Activated T-cell treated with anti-CD3 and anti-CD28 coated beads, Interleukin-2, amount 50 U/mL, for 4 hours (primary cell): ENCODE measurements at regions not wholly inside any gene's neighbourhood (a gene's known extent, or its start where the extent isn't known, plus 50 kb on each side); places are given as distances from the start of the nearest gene placed in this dataset.
"Not testable (repeated sequence)": the region's sequence is repeated elsewhere in the genome, so short reads cannot be mapped to it uniquely, and the experiment has no call there.

Source experiments
- ATAC-seq, 2 donors: fragments of 200-7000 bp; cut with Tn5 transposase; one replicate each; pipeline ENCODE4 v1.10.0; 2021
- DNase-seq: peaks from one replicate; pipeline ENCODE4 v3.0.0-alpha.2; 2020
- H3K27me3 Mint-ChIP-seq: one replicate; pipeline ENCODE4 v1.8.0; 2021; ENCODE audit warnings: low read depth, mixed read lengths
- H3K36me3 Mint-ChIP-seq: one replicate; pipeline ENCODE4 v1.8.0; 2022; ENCODE audit warnings: mixed read lengths; ENCODE audit not compliant: insufficient read depth
- H3K4me1 Mint-ChIP-seq: one replicate; pipeline ENCODE4 v1.8.0; 2021; ENCODE audit warnings: low read depth, mixed read lengths
- H3K4me3 Mint-ChIP-seq: one replicate; pipeline ENCODE4 v1.8.0; 2021; ENCODE audit warnings: mild to moderate bottlenecking, moderate library complexity, mixed read lengths
- H3K9me3 Mint-ChIP-seq: one replicate; pipeline ENCODE4 v1.8.0; 2021; ENCODE audit warnings: mixed read lengths

- Mint-ChIP-seq H3K4me3 (no peak overlapping the region), H3K27me3 (peaks cover 3% of the 10 kb centered on the region), H3K9me3 (no peaks in the 10 kb centered on the region), H3K4me1 (no peaks in the 10 kb centered on the region), H3K36me3 (no peaks in the 10 kb centered on the region)
- DNase-seq (no peak), ATAC-seq (no peak)
Measured at GRCh38 chr6:140283197-140283596, 908.7 kb upstream of the CITED2 start.

- H3K27me3 Mint-ChIP-seq, result peaks cover 3% of the 10 kb centered on the region
- no peaks in the 10 kb centered on the region for H3K4me1 Mint-ChIP-seq
Measured at GRCh38 chr6:140281767-140282166, 907.3 kb upstream of the CITED2 start.

GRCh38 chr6:140281236-140281635, 906.8 kb upstream of the CITED2 start:
- H3K36me3 Mint-ChIP-seq, result no peaks in the 10 kb centered on the region
- H3K9me3 Mint-ChIP-seq, result no peaks in the 10 kb centered on the region
- no peak overlapping the region for H3K4me3 Mint-ChIP-seq
- no peaks in the 10 kb centered on the region for H3K4me1 Mint-ChIP-seq
- peaks cover 3% of the 10 kb centered on the region for H3K27me3 Mint-ChIP-seq
- no peak for DNase-seq
- no peak for ATAC-seq

More at GRCh38 chr6:140281767-140282166, 907.3 kb upstream of the CITED2 start:
- no peaks in the 10 kb centered on the region for H3K36me3 Mint-ChIP-seq
- no peak overlapping the region for H3K4me3 Mint-ChIP-seq
- H3K9me3 Mint-ChIP-seq, result no peaks in the 10 kb centered on the region
- no peak for ATAC-seq
- DNase-seq, result no peak

GRCh38 chr6:140276719-140277118, 902.3 kb upstream of the CITED2 start:
- peaks cover 2% of the 10 kb centered on the region for H3K27me3 Mint-ChIP-seq
- no peak overlapping the region for H3K4me3 Mint-ChIP-seq
- ATAC-seq (no peak), DNase-seq (no peak)
- no peaks in the 10 kb centered on the region for H3K9me3 Mint-ChIP-seq
- no peaks in the 10 kb centered on the region for H3K4me1 Mint-ChIP-seq
- H3K36me3 Mint-ChIP-seq, result no peaks in the 10 kb centered on the region

GRCh38 chr6:140276133-140276532, 901.7 kb upstream of the CITED2 start:
- ATAC-seq (no peak), DNase-seq (no peak)
- H3K4me3 Mint-ChIP-seq, result no peak overlapping the region
- H3K27me3 Mint-ChIP-seq, result no peaks in the 10 kb centered on the region
- no peaks in the 10 kb centered on the region for H3K9me3 Mint-ChIP-seq
- no peaks in the 10 kb centered on the region for H3K36me3 Mint-ChIP-seq
- no peaks in the 10 kb centered on the region for H3K4me1 Mint-ChIP-seq

- H3K4me1 Mint-ChIP-seq, result no peaks in the 10 kb centered on the region
- no peak for DNase-seq
Measured at GRCh38 chr6:140275725-140276124, 901.3 kb upstream of the CITED2 start.

GRCh38 chr6:140274548-140274947, 900.1 kb upstream of the CITED2 start:
- no peak overlapping the region for H3K4me3 Mint-ChIP-seq
- DNase-seq (no peak), ATAC-seq (no peak)
- no peaks in the 10 kb centered on the region for H3K9me3 Mint-ChIP-seq
- H3K36me3 Mint-ChIP-seq, result no peaks in the 10 kb centered on the region
- H3K4me1 Mint-ChIP-seq, result no peaks in the 10 kb centered on the region
- no peaks in the 10 kb centered on the region for H3K27me3 Mint-ChIP-seq

More at GRCh38 chr6:140275725-140276124, 901.3 kb upstream of the CITED2 start:
- H3K4me3 Mint-ChIP-seq, result no peak overlapping the region
- H3K36me3 Mint-ChIP-seq, result no peaks in the 10 kb centered on the region
- no peak for ATAC-seq
- H3K27me3 Mint-ChIP-seq, result no peaks in the 10 kb centered on the region
- no peaks in the 10 kb centered on the region for H3K9me3 Mint-ChIP-seq

- DNase-seq, result no peak
- no peaks in the 10 kb centered on the region for H3K27me3 Mint-ChIP-seq
Measured at GRCh38 chr6:140271759-140272377, 897.4 kb upstream of the CITED2 start.

GRCh38 chr6:140269591-140270165, 895.2 kb upstream of the CITED2 start:
- H3K4me1 Mint-ChIP-seq, result no peaks in the 10 kb centered on the region
- H3K36me3 Mint-ChIP-seq, result no peaks in the 10 kb centered on the region
- H3K9me3 Mint-ChIP-seq, result no peaks in the 10 kb centered on the region
- DNase-seq (no peak), ATAC-seq (no peak)
- H3K27me3 Mint-ChIP-seq, result no peaks in the 10 kb centered on the region
- H3K4me3 Mint-ChIP-seq, result no peak overlapping the region

More at GRCh38 chr6:140271759-140272377, 897.4 kb upstream of the CITED2 start:
- Mint-ChIP-seq H3K36me3 (no peaks in the 10 kb centered on the region), H3K4me1 (no peaks in the 10 kb centered on the region), H3K9me3 (no peaks in the 10 kb centered on the region), H3K4me3 (no peak overlapping the region)
- no peak for ATAC-seq

GRCh38 chr6:140264431-140264830, 890.0 kb upstream of the CITED2 start:
- no peaks in the 10 kb centered on the region for H3K9me3 Mint-ChIP-seq
- H3K4me1 Mint-ChIP-seq, result no peaks in the 10 kb centered on the region
- H3K36me3 Mint-ChIP-seq, result no peaks in the 10 kb centered on the region
- H3K4me3 Mint-ChIP-seq, result no peak overlapping the region
- no peak for DNase-seq
- no peaks in the 10 kb centered on the region for H3K27me3 Mint-ChIP-seq
- no peak for ATAC-seq

- not testable (repeated sequence) for ATAC-seq, H3K27me3 Mint-ChIP-seq, H3K9me3 Mint-ChIP-seq, H3K4me1 Mint-ChIP-seq, H3K4me3 Mint-ChIP-seq, H3K36me3 Mint-ChIP-seq, DNase-seq
Measured at GRCh38 chr6:140258302-140258701, 883.9 kb upstream of the CITED2 start.

- Mint-ChIP-seq H3K4me1 (no peaks in the 10 kb centered on the region), H3K9me3 (no peaks in the 10 kb centered on the region), H3K27me3 (peaks cover 6% of the 10 kb centered on the region), H3K36me3 (no peaks in the 10 kb centered on the region), H3K4me3 (no peak overlapping the region)
- no peak for ATAC-seq
- no peak for DNase-seq
Measured at GRCh38 chr6:140256248-140256647, 881.8 kb upstream of the CITED2 start.

- Mint-ChIP-seq H3K36me3 (no peaks in the 10 kb centered on the region), H3K4me1 (no peaks in the 10 kb centered on the region), H3K4me3 (no peak overlapping the region), H3K9me3 (no peaks in the 10 kb centered on the region), H3K27me3 (peaks cover 8% of the 10 kb centered on the region)
- no peak for DNase-seq
- ATAC-seq, result no peak
Measured at GRCh38 chr6:140253096-140253495, 878.6 kb upstream of the CITED2 start.

GRCh38 chr6:140252099-140252498, 877.7 kb upstream of the CITED2 start:
- no peak for ATAC-seq
- no peaks in the 10 kb centered on the region for H3K9me3 Mint-ChIP-seq
- no peaks in the 10 kb centered on the region for H3K4me1 Mint-ChIP-seq
- DNase-seq, result no peak
- no peaks in the 10 kb centered on the region for H3K36me3 Mint-ChIP-seq
- H3K4me3 Mint-ChIP-seq, result no peak overlapping the region
- H3K27me3 Mint-ChIP-seq, result peaks cover 11% of the 10 kb centered on the region

GRCh38 chr6:140245296-140246040, 871.0 kb upstream of the CITED2 start:
- Mint-ChIP-seq H3K4me3 (no peak overlapping the region), H3K4me1 (no peaks in the 10 kb centered on the region), H3K36me3 (no peaks in the 10 kb centered on the region), H3K27me3 (peaks cover 3% of the 10 kb centered on the region), H3K9me3 (no peaks in the 10 kb centered on the region)
- ATAC-seq (no peak), DNase-seq (no peak)
